ENCODE measurements at regions not wholly inside any gene's neighbourhood (a gene's known extent, or its start where the extent isn't known, plus 50 kb on each side); places are given as distances from the start of the nearest gene placed in this dataset.
A peak's percentile ranks its signal among the peaks of the same experiment; 100 is the strongest.

DNA sequence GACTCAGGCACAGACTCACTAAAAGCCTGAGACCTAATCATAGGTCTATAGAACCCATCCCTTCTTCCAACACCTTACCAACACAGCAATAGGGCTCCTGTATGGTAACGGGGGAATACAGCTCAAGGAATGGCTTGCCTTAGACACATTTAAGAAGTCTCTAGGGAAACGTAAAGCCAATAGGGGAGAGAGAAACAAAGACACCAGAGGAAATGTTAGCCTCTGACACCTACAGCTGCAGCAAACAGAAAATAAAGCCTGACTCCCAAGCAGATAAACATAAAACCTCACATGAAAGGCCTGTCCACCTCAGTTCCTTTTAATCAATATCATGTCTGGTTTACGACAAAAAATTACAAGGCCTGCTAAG, 51.1 kb upstream of the NCOA1 start:
- intact Hi-C loops (cut with micrococcal nuclease) = no loop called here
- Mint-ChIP-seq H3K4me3 (no peak overlapping the region), H3K9me3 (no peaks in the 10 kb centered on the region), H3K36me3 (ENCODE audit: low read depth) (no peaks in the 10 kb centered on the region), H3K27ac (no peak overlapping the region), H3K27me3 (ENCODE audit: low read depth) (no peaks in the 10 kb centered on the region), H3K4me1 (ENCODE audit: low read depth) (no peaks in the 10 kb centered on the region)
- CTCF ChIA-PET = interaction anchor here (0.5 kb wide), 1 partner anchor 471 kb away, joined by 3 read pairs; no protein-coding TSS in a partner anchor
- DNase-seq = no peak

DNA sequence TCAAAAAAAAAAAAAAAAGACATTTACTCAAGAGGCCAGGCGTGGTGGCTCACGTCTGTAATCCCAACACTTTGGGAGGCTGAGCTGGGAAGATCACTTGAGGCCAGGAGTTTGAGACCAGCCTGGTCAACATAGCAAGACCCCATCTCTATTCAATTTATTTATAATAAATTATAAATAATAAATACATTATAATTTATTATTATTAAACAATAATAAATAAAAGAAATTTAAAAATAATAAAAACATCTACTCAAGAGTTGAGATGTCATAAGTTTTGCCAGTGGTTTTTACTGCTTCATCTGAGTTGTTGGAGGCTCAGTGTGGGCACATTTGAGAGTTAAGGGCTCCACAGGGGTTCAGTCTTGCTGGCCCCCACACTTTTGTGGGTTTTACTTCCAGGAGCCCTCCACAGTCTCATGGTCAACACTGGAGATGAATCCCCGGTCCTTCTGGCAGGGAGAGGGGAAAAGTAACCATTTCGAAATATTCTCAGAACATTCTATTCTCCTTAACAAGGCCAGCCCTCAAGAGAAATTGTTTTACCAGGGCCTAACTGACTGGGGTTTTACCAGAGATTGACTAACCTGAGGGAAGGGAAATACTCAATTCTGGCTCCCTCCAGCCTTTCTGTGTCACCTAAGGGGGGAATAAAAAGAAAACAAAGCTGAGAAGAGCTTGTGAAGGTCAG, 51.6 kb upstream of the NCOA1 start:
- Mint-ChIP-seq H3K9me3 (no peaks in the 10 kb centered on the region), H3K4me1 (ENCODE audit: low read depth) (no peaks in the 10 kb centered on the region), H3K36me3 (ENCODE audit: low read depth) (no peaks in the 10 kb centered on the region), H3K27ac (no peak overlapping the region), H3K27me3 (ENCODE audit: low read depth) (no peaks in the 10 kb centered on the region), H3K4me3 (no peak overlapping the region)
- DNase-seq = no peak
- CTCF ChIA-PET = interaction anchor here (0.5 to 0.6 kb wide), 2 partner anchors 471 to 695 kb away, joined by 3 to 4 read pairs; no protein-coding TSS in a partner anchor
- intact Hi-C loops (cut with micrococcal nuclease) = no loop called here

DNA sequence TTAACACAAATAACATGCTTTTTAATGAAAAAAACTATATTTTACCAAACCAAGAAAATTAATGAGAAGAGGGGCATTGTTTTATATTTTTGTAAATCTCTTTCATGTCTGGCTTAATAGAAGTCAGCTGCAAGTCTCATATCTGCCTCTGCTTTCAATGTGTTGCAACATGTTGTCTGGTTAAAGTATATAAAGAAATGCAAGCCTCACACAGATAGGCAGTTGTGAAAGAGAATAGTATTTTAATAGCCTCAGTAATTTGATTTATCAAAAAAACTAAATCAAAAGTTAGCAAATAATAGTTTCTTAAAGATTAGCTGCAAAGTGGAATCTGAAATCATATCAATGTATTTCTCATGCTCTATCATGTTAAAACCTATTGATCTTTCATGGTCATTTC, 52.9 kb upstream of the NCOA1 start:
- Mint-ChIP-seq H3K27me3 (ENCODE audit: low read depth) (no peaks in the 10 kb centered on the region), H3K27ac (no peak overlapping the region), H3K4me3 (no peak overlapping the region), H3K4me1 (ENCODE audit: low read depth) (no peaks in the 10 kb centered on the region), H3K36me3 (ENCODE audit: low read depth) (no peaks in the 10 kb centered on the region), H3K9me3 (no peaks in the 10 kb centered on the region)
- DNase-seq = no peak
- intact Hi-C loops (cut with micrococcal nuclease) = no loop called here
- CTCF ChIA-PET = interaction anchor here (0.7 kb wide), 1 partner anchor 378 kb away, joined by 3 read pairs; no protein-coding TSS in a partner anchor

DNA sequence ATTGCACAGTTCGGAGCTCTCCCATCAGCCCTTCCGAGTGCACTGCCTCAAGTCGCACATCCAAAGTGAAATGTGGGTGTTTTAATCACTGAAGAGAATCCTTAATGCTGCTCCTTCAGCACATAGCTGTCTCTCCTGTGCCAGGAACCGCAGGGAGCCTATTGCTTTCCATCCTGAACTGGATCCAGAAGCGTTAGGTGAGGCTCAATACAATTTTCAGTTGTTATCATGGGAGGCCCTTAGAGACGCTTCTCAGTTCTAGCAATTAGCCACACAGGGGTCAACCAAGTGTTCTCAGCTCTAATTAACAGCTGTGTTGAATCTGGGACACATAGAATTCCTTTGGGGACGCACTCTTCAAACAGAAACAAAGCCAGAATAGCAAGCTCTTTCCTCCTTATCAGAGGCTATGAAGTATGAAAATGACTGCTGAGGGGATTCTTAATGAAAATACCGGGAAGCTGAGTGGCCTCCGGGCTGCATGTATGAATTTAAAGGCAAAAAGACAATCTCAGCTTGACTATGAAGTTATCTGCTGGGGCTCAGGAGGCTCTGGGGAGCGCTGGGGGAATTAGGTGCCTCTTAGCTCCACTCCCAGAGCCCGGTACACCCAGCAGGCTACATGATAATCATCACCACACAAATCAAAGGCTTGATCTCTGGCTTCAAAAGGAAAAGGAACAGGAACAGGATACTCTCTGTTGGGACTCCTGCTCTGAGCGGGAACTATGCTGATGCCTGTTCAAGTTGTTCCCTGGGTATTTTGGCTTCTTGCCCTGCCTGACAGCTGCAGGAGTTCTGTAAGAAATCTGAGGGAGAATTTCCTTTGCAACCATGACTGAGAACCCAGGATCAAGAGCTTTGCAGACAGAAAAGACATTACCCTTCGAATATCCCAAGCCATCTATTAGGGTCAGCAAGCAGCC, 55.4 kb upstream of the NCOA1 start:
- Mint-ChIP-seq H3K36me3 (ENCODE audit: low read depth) (no peaks in the 10 kb centered on the region), H3K9me3 (no peaks in the 10 kb centered on the region), H3K4me1 (ENCODE audit: low read depth) (no peaks in the 10 kb centered on the region), H3K27me3 (ENCODE audit: low read depth) (no peaks in the 10 kb centered on the region), H3K4me3 (no peak overlapping the region), H3K27ac (no peak overlapping the region)
- DNase-seq = no peak
- CTCF ChIA-PET = interaction anchor here (5.2 kb wide), 1 partner anchor 14 kb away, joined by 29 read pairs; no protein-coding TSS in a partner anchor
- intact Hi-C loops (cut with micrococcal nuclease) = no loop called here

DNA sequence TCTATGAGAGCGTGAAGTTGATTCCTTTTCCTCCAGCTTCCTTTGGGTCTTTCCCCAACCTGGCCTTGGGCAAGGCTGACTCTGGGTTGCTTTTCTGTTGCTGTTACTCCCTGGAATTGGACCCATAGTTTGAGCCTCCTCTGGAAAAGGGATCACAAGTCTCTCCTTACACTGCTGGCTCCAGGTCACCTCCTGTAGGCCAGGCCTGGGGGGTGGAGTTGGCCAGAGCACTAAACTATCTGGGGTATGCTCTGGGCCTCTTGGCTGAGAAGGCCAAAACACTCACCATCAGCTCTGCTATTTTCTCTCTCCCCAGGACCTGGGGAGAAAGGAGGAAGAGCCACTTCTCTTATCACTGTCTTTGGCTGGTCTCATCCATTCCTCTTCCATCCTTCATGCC, 56.5 kb upstream of the NCOA1 start:
- no peaks in the 10 kb centered on the region for H3K36me3 Mint-ChIP-seq (ENCODE audit: low read depth)
- CTCF ChIA-PET = interaction anchor here (2.1 to 5.2 kb wide), 2 partner anchors 12 to 24 kb away, joined by 9 to 29 read pairs; no protein-coding TSS in a partner anchor
- H3K4me3 Mint-ChIP-seq = no peak overlapping the region
- no peaks in the 10 kb centered on the region for H3K4me1 Mint-ChIP-seq (ENCODE audit: low read depth)
- DNase-seq = no peak
- no peak overlapping the region for H3K27ac Mint-ChIP-seq
- intact Hi-C loops (cut with micrococcal nuclease) = no loop called here
- H3K27me3 Mint-ChIP-seq (ENCODE audit: low read depth) = no peaks in the 10 kb centered on the region
- no peaks in the 10 kb centered on the region for H3K9me3 Mint-ChIP-seq

DNA sequence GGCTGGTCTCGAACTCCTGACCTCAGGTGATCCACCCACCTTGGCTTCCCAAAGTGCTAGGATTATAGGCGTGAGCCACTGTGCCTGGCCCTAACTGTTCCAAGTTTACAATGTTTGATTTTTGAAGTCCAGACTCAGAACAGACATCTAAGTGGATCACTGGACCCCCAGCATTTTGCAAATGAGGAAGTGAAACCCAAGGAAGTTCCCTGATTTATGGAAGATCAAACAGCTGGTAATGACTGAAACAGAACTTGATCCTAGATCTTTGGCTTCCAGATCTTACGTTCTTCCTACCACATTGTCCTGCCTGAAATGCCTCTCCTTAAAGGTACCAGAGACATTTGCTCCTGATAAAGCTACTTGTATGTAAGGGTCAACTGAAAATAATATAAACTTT, 58.3 kb upstream of the NCOA1 start:
- Mint-ChIP-seq H3K36me3 (ENCODE audit: low read depth) (no peaks in the 10 kb centered on the region), H3K4me1 (ENCODE audit: low read depth) (no peaks in the 10 kb centered on the region), H3K9me3 (no peaks in the 10 kb centered on the region), H3K4me3 (no peak overlapping the region), H3K27ac (no peak overlapping the region), H3K27me3 (ENCODE audit: low read depth) (no peaks in the 10 kb centered on the region)
- CTCF ChIA-PET = interaction anchor here (1.7 to 5.2 kb wide), 3 partner anchors 11 to 359 kb away, joined by 3 to 29 read pairs (median 9); no protein-coding TSS in a partner anchor
- no peak for DNase-seq
- intact Hi-C loops (cut with micrococcal nuclease) = no loop called here

DNA sequence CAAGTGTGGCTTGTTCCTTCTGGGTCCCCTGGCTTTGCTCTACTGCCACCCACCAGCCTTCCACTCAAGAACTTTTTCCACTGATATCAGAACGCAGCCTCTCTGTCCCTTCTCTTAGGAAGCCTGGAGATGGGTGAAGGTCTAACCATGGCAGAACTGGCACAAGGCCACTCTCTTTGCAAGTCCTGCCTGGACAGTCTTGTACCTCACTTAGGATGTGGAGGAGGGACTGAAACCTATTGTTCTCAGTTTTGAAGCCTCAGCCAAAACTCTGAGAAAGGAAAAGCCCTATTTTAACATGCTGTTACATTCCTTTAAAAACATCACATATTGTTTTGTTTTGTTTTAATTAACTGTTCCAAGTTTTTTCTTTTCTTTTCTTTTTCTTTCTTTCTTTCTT, 58.9 kb upstream of the NCOA1 start:
- no peaks in the 10 kb centered on the region for H3K4me1 Mint-ChIP-seq (ENCODE audit: low read depth)
- H3K4me3 Mint-ChIP-seq = no peak overlapping the region
- CTCF ChIA-PET = interaction anchor here (5.2 kb wide), 1 partner anchor 10 kb away, joined by 29 read pairs; no protein-coding TSS in a partner anchor
- H3K36me3 Mint-ChIP-seq (ENCODE audit: low read depth) = no peaks in the 10 kb centered on the region
- DNase-seq = no peak
- H3K27me3 Mint-ChIP-seq (ENCODE audit: low read depth) = no peaks in the 10 kb centered on the region
- intact Hi-C loops (cut with micrococcal nuclease) = no loop called here
- H3K9me3 Mint-ChIP-seq = no peaks in the 10 kb centered on the region
- no peak overlapping the region for H3K27ac Mint-ChIP-seq

DNA sequence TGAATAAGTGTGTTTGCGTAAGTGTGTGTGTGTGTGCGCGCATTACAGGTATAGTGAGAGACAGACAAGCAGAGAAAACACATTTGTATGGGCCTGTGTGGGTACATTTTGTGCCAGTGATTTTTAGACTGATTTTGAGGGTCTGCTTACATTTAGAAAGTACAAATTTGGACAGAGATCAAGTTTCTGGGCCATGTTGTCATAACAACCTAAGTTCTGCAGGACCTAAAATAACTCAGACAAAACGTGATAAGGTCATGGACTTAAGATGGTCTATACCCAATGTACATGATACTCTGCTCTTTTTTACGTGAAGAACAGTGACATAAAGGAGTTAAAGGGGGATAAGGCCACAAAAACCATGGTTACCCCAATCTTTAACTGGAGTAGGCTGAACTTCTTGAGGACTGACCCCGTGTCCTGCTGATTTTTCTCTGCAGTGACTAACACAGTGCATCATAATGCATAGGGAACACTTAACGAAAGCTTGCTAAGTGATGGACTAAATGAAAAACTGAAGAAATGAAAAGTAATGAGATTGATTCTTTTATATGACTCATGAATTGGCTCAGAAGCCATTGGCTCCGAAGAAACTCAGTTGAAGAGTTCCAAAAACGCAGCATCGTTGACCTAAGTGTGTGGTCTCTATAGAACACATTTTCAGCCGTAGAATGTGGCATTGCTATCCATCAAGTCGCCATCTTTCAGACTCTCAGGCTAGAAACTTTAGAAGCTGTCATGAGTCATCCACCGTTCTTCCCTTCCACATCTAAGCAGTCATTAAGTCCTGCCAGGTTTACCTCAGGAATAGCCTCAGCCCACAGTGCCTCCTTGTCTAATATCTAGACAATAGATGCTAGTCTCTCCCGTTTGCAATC, 61.6 kb upstream of the NCOA1 start:
- Mint-ChIP-seq H3K27ac (no peak overlapping the region), H3K9me3 (no peaks in the 10 kb centered on the region), H3K4me1 (ENCODE audit: low read depth) (no peaks in the 10 kb centered on the region), H3K4me3 (no peak overlapping the region), H3K36me3 (ENCODE audit: low read depth) (no peaks in the 10 kb centered on the region), H3K27me3 (ENCODE audit: low read depth) (no peaks in the 10 kb centered on the region)
- CTCF ChIA-PET = interaction anchor here (0.7 kb wide), 1 partner anchor 249 kb away, joined by 3 read pairs; no protein-coding TSS in a partner anchor
- intact Hi-C loops (cut with micrococcal nuclease) = no loop called here
- DNase-seq = no peak

DNA sequence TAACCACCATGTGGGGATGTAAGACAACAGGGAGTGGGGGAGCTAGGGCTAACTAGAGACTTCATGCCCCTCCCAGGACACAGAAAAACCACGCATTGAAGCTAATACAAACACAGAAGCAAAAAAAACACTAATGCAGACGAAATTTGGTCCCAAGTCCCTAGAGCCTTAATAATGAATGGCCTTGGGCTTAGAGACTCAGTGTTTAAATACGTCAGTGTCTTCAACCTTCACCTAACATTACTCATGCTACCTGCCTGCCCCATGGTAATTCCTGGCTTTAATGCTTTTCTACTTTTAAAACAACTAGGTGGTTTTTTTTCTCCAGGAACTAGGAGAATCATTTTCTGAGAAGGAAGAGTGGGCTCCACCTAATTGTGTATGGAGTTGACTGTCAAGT, 64.1 kb upstream of the ITSN2 start:
- CTCF ChIA-PET = interaction anchor here (0.7 to 2.1 kb wide), 3 partner anchors 37 to 404 kb away, joined by 3 to 5 read pairs (median 3); no protein-coding TSS in a partner anchor
- Mint-ChIP-seq H3K4me3 (no peak overlapping the region), H3K4me1 (ENCODE audit: low read depth) (no peaks in the 10 kb centered on the region), H3K27me3 (ENCODE audit: low read depth) (no peaks in the 10 kb centered on the region), H3K9me3 (peaks cover 3% of the 10 kb centered on the region), H3K36me3 (ENCODE audit: low read depth) (no peaks in the 10 kb centered on the region), H3K27ac (no peak overlapping the region)
- no peak for DNase-seq
- intact Hi-C loops (cut with micrococcal nuclease) = no loop called here

DNA sequence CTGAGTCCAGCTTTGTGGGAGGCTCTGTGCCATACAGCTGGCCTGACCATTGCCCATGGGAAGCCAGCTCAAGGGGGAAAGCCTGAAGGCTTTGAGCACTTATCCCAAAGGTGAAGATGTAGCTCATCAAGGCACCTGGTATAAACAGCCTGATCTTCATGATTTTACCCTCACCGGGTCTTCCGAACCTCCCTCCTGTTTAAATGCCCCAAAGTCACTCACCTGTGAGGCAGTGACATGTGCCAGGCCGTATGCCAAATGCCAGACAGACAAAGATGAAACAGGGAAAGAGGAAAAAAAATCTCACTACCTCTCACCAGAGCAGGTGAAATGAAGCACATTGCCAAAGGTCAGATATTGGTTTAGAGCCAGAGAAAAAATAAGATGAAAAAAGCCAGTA, 62.8 kb upstream of the ITSN2 start:
- no peak overlapping the region for H3K27ac Mint-ChIP-seq
- no peaks in the 10 kb centered on the region for H3K4me1 Mint-ChIP-seq (ENCODE audit: low read depth)
- H3K27me3 Mint-ChIP-seq (ENCODE audit: low read depth) = no peaks in the 10 kb centered on the region
- DNase-seq = no peak
- intact Hi-C loops (cut with micrococcal nuclease) = no loop called here
- H3K4me3 Mint-ChIP-seq = no peak overlapping the region
- no peaks in the 10 kb centered on the region for H3K36me3 Mint-ChIP-seq (ENCODE audit: low read depth)
- H3K9me3 Mint-ChIP-seq = peaks cover 3% of the 10 kb centered on the region
- CTCF ChIA-PET = interaction anchor here (0.6 to 3.7 kb wide), 14 partner anchors 11 to 434 kb away, joined by 3 to 32 read pairs (median 4); no protein-coding TSS in a partner anchor

DNA sequence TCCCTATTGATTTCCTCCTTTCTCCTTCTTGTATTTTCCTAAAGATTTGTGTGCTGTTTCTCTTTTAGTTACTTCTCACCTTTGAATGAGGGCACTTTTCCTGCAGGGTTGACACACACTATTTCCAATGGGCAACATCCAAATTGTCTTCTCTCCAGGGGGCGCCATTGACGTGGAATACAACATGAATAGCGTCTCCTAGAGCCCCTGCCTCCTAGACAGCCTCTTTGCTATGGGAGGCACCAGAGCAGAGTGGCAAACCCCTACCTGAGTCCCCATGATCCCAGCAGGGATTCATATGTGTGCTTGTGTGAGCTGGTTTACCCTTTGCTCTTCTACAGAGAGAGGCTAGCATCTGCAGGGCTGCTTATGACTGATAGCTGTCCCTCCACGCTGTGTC, 61.3 kb upstream of the ITSN2 start:
- Mint-ChIP-seq H3K4me1 (ENCODE audit: low read depth) (no peaks in the 10 kb centered on the region), H3K27ac (no peak overlapping the region), H3K4me3 (no peak overlapping the region), H3K27me3 (ENCODE audit: low read depth) (no peaks in the 10 kb centered on the region), H3K9me3 (peaks cover 3% of the 10 kb centered on the region), H3K36me3 (ENCODE audit: low read depth) (no peaks in the 10 kb centered on the region)
- CTCF ChIA-PET = interaction anchor here (0.7 to 3.7 kb wide), 16 partner anchors 9 to 708 kb away, joined by 3 to 32 read pairs (median 4); partner anchors contain the start of genes CENPO and PTRHD1
- intact Hi-C loops (cut with micrococcal nuclease) = loop anchor here (1.0 to 2.0 kb wide), 2 partner anchors 121 to 406 kb away; no protein-coding TSS in a partner anchor
- peak; percentile 84 for DNase-seq

All from activated naive CD4-positive, alpha-beta T cell treated with anti-CD3 and anti-CD28 coated beads for 36 hours (primary cell).